Lower leg skin (tissue), 4 donors: ENCODE measurements at regions not wholly inside any gene's neighbourhood (a gene's known extent, or its start where the extent isn't known, plus 50 kb on each side); places are given as distances from the start of the nearest gene placed in this dataset.

ENCODE experiments used
- DNase-seq, 2 donors: peaks; one replicate each; pipeline ENCODE4 v3.0.0-alpha.2; 2019; ENCODE audit warnings: low spot score in 2 of 2
- H3K4me3 ChIP-seq: fragments of 200-600 bp; sonication (generic); 2 replicates; pipeline ENCODE4 v1.5.1; 2017; ENCODE audit warnings: mild to moderate bottlenecking, low read depth; ENCODE audit not compliant: poor library complexity, severe bottlenecking
- POLR2A ChIP-seq, 2 donors: fragments of 450-650 bp; IDR thresholded peaks; one replicate each; pipeline ENCODE4 v1.6.1; 2016 to 2017; ENCODE audit warnings: antibody characterized with exemption in 2 of 2, mild to moderate bottlenecking in 1 of 2, moderate library complexity in 1 of 2
- WGBS, 2 donors: methylation state at CpG; one replicate each; pipeline ENCODE4 v1.1.5; 2018; 5-methylcytosine and 5-hydroxymethylcytosine counted together
- intact Hi-C: fragments of 100-400 bp; cut with DNase I; formaldehyde crosslinking; loops from one replicate; pipeline ENCODE4 v1.15.0; 2023; ENCODE audit warnings: low total_unique reads
- TF ChIP-seq, protein P1 (sequence below), 3 donors: fragments of 450-650 bp; IDR thresholded peaks; one replicate each; pipeline ENCODE4 v1.5.1; 2016; ENCODE audit warnings: antibody characterized with exemption in 3 of 3, mild to moderate bottlenecking in 3 of 3, moderate library complexity in 2 of 3

GRCh38 chr3:83034806-83035703, 1273.6 kb upstream of the GBE1 start:
- H3K4me3 ChIP-seq = no peak overlapping the region
- TF ChIP-seq, protein P1, sequence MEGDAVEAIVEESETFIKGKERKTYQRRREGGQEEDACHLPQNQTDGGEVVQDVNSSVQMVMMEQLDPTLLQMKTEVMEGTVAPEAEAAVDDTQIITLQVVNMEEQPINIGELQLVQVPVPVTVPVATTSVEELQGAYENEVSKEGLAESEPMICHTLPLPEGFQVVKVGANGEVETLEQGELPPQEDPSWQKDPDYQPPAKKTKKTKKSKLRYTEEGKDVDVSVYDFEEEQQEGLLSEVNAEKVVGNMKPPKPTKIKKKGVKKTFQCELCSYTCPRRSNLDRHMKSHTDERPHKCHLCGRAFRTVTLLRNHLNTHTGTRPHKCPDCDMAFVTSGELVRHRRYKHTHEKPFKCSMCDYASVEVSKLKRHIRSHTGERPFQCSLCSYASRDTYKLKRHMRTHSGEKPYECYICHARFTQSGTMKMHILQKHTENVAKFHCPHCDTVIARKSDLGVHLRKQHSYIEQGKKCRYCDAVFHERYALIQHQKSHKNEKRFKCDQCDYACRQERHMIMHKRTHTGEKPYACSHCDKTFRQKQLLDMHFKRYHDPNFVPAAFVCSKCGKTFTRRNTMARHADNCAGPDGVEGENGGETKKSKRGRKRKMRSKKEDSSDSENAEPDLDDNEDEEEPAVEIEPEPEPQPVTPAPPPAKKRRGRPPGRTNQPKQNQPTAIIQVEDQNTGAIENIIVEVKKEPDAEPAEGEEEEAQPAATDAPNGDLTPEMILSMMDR (IDR thresholded peaks at IDR 0.05) = no peak
- no peak for TF ChIP-seq POLR2A (IDR thresholded peaks at IDR 0.05)
- intact Hi-C loops = no loop called here
- WGBS, 2 donors = 93 to 96% methylated on average over 15 to 16 of the region's 16 CpGs
- DNase-seq = peak in 1 of 2 donors; percentile 67

DNA sequence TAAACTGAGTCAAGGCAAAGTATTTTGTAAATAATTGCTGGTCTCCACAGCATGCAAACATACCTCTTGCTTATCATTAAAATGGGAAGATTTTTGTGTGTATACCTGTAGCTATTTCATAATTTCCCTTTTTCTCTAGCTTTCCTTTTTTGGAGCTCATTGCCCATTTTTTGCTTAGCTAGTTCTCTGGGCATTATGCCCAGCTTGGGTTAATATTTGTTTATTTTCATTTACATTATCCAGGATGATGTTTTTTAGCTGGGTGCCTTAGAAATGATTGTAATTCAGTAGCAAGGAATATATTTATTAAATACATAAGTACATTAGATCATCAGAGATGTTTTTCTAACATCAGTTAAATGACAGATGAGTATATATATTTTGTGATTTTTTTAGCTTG, 1271.7 kb upstream of the GBE1 start:
- no peak for DNase-seq
- no peak overlapping the region for H3K4me3 ChIP-seq
- intact Hi-C loops = no loop called here
- TF ChIP-seq, protein P1 (IDR thresholded peaks at IDR 0.05) = no peak
- TF ChIP-seq POLR2A (IDR thresholded peaks at IDR 0.05) = no peak

- intact Hi-C loops = no loop called here
These were observed 1261.6 kb upstream of the GBE1 start for GRCh38 chr3:83023086-83023485.

DNA sequence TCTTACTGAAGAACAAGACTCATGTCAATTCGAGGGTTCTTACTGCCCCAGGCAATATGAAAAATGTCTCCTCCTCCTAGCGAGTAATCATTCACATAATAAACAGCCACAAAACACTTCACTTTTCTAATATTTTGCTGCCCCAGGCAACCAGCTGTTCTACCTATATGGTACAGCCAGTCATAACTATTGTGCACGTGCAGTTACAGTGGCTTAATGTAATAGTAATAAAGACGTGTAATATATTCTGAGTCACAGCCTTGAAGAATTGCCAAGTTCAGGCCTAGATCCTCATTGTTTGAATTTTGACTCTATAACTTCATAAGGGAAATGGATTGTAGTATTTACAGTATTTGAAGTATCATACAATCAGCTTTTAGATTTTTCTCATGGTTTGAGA, 1250.0 kb upstream of the GBE1 start:
- WGBS, 2 donors = 41 to 47% methylated on average over 4 of the region's 4 CpGs
- no peak for DNase-seq
- intact Hi-C loops = no loop called here
- no peak overlapping the region for H3K4me3 ChIP-seq
- no peak for TF ChIP-seq POLR2A (IDR thresholded peaks at IDR 0.05)
- TF ChIP-seq, protein P1 (IDR thresholded peaks at IDR 0.05) = no peak

More at GRCh38 chr3:83023086-83023485, 1261.6 kb upstream of the GBE1 start:
- DNase-seq = no peak
- H3K4me3 ChIP-seq = no peak overlapping the region
- no peak for TF ChIP-seq POLR2A (IDR thresholded peaks at IDR 0.05)
- TF ChIP-seq, protein P1 (IDR thresholded peaks at IDR 0.05) = no peak
- 75 to 82% methylated on average over 3 of the region's 3 CpGs for WGBS, 2 donors

DNA sequence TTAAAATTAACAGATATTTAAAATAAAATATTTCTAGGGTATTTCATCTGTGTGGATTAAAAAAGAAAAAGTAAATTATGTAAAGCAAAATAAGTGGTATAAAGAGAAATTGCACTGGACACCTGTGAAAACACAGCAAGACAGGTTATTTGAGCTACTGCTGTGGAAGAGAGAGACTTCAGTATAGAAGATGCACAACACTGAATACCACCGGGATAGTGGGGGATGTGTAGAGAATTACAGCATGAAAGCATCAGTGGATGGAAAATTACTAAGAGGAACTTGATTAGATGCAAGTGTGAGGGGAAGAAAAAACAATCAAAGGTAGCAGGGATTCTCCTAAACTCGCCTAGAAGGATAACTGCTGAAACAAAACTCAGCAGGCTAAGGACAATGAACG, 1242.5 kb upstream of the GBE1 start:
- H3K4me3 ChIP-seq = no peak overlapping the region
- WGBS, 2 donors = 61 to 64% methylated on average over 3 of the region's 3 CpGs
- TF ChIP-seq, protein P1 (IDR thresholded peaks at IDR 0.05) = no peak
- TF ChIP-seq POLR2A (IDR thresholded peaks at IDR 0.05) = no peak
- intact Hi-C loops = no loop called here
- no peak for DNase-seq
